ENCODE measurements at regions not wholly inside any gene's neighbourhood (a gene's known extent, or its start where the extent isn't known, plus 50 kb on each side); places are given as distances from the start of the nearest gene placed in this dataset.
"Not testable (repeated sequence)": the region's sequence is repeated elsewhere in the genome, so short reads cannot be mapped to it uniquely, and the experiment has no call there.

- H3K4me1 ChIP-seq (ENCODE audit: control insufficient read depth in 3 of 3, insufficient read depth in 2 of 3, low read depth in 1 of 3, low read length in 2 of 3); H3K9me3 ChIP-seq (ENCODE audit: control insufficient read depth in 2 of 2, insufficient read depth in 1 of 2, low read depth in 1 of 2, low read length in 1 of 2); DNase-seq; H3K4me3 ChIP-seq (ENCODE audit: low read depth in 1 of 3, low read length in 3 of 3); H3K27ac ChIP-seq (ENCODE audit: low read depth in 1 of 3, low read length in 2 of 3); H3K27me3 ChIP-seq (ENCODE audit: control insufficient read depth in 3 of 3, insufficient read depth in 3 of 3, low read length in 3 of 3); FAIRE-seq; H3K36me3 ChIP-seq (ENCODE audit: control insufficient read depth in 3 of 3, insufficient read depth in 2 of 3, low read depth in 1 of 3, low read length in 3 of 3): not testable (repeated sequence)
- WGBS, 3 donors, result 57 to 73% (median 71%) methylated on average over 4 of the region's 4 CpGs
Observed at GRCh38 chr3:75384016-75384415, 280.1 kb upstream of the FRG2C start.

- H3K4me1 ChIP-seq (ENCODE audit: control insufficient read depth in 3 of 3, insufficient read depth in 2 of 3, low read depth in 1 of 3, low read length in 2 of 3); H3K36me3 ChIP-seq (ENCODE audit: control insufficient read depth in 3 of 3, insufficient read depth in 2 of 3, low read depth in 1 of 3, low read length in 3 of 3); H3K9me3 ChIP-seq (ENCODE audit: control insufficient read depth in 2 of 2, insufficient read depth in 1 of 2, low read depth in 1 of 2, low read length in 1 of 2); DNase-seq; H3K27ac ChIP-seq (ENCODE audit: low read depth in 1 of 3, low read length in 2 of 3); H3K4me3 ChIP-seq (ENCODE audit: low read depth in 1 of 3, low read length in 3 of 3); FAIRE-seq; H3K27me3 ChIP-seq (ENCODE audit: control insufficient read depth in 3 of 3, insufficient read depth in 3 of 3, low read length in 3 of 3): not testable (repeated sequence)
- WGBS, 3 donors, result 54 to 69% (median 60%) methylated on average over 3 to 5 of the region's 5 CpGs
Observed at GRCh38 chr3:75388486-75389124, 275.5 kb upstream of the FRG2C start.

GRCh38 chr3:75393288-75393694 is 270.8 kb upstream of the FRG2C start:
- H3K4me3 ChIP-seq (ENCODE audit: low read depth in 1 of 3, low read length in 3 of 3); H3K36me3 ChIP-seq (ENCODE audit: control insufficient read depth in 3 of 3, insufficient read depth in 2 of 3, low read depth in 1 of 3, low read length in 3 of 3); H3K27me3 ChIP-seq (ENCODE audit: control insufficient read depth in 3 of 3, insufficient read depth in 3 of 3, low read length in 3 of 3); FAIRE-seq; H3K9me3 ChIP-seq (ENCODE audit: control insufficient read depth in 2 of 2, insufficient read depth in 1 of 2, low read depth in 1 of 2, low read length in 1 of 2); H3K4me1 ChIP-seq (ENCODE audit: control insufficient read depth in 3 of 3, insufficient read depth in 2 of 3, low read depth in 1 of 3, low read length in 2 of 3); H3K27ac ChIP-seq (ENCODE audit: low read depth in 1 of 3, low read length in 2 of 3): not testable (repeated sequence)
- 38 to 47% (median 41%) methylated on average over 3 of the region's 3 CpGs for WGBS, 3 donors
- peak; percentile 6 to 31 for DNase-seq

GRCh38 chr3:75394102-75394501 is 270.0 kb upstream of the FRG2C start:
- not testable (repeated sequence) for H3K4me3 ChIP-seq (ENCODE audit: low read depth in 1 of 3, low read length in 3 of 3); H3K36me3 ChIP-seq (ENCODE audit: control insufficient read depth in 3 of 3, insufficient read depth in 2 of 3, low read depth in 1 of 3, low read length in 3 of 3); H3K9me3 ChIP-seq (ENCODE audit: control insufficient read depth in 2 of 2, insufficient read depth in 1 of 2, low read depth in 1 of 2, low read length in 1 of 2); H3K27me3 ChIP-seq (ENCODE audit: control insufficient read depth in 3 of 3, insufficient read depth in 3 of 3, low read length in 3 of 3); DNase-seq; FAIRE-seq; H3K4me1 ChIP-seq (ENCODE audit: control insufficient read depth in 3 of 3, insufficient read depth in 2 of 3, low read depth in 1 of 3, low read length in 2 of 3); H3K27ac ChIP-seq (ENCODE audit: low read depth in 1 of 3, low read length in 2 of 3)
- 69 to 85% (median 80%) methylated on average over 7 of the region's 7 CpGs for WGBS, 3 donors

- not testable (repeated sequence) for H3K27me3 ChIP-seq (ENCODE audit: control insufficient read depth in 3 of 3, insufficient read depth in 3 of 3, low read length in 3 of 3); H3K4me3 ChIP-seq (ENCODE audit: low read depth in 1 of 3, low read length in 3 of 3); FAIRE-seq; H3K36me3 ChIP-seq (ENCODE audit: control insufficient read depth in 3 of 3, insufficient read depth in 2 of 3, low read depth in 1 of 3, low read length in 3 of 3); H3K9me3 ChIP-seq (ENCODE audit: control insufficient read depth in 2 of 2, insufficient read depth in 1 of 2, low read depth in 1 of 2, low read length in 1 of 2); H3K4me1 ChIP-seq (ENCODE audit: control insufficient read depth in 3 of 3, insufficient read depth in 2 of 3, low read depth in 1 of 3, low read length in 2 of 3)
- DNase-seq, result peak in 1 of 2 donors; percentile 1
- 68 to 76% (median 68%) methylated on average over 15 of the region's 15 CpGs for WGBS, 3 donors
- peak overlapping the region in 1 of 3 donors; percentile 10 for H3K27ac ChIP-seq (ENCODE audit: low read depth in 1 of 3, low read length in 2 of 3)
Observed at GRCh38 chr3:75394562-75395360, 269.4 kb upstream of the FRG2C start.

GRCh38 chr3:75395580-75396315 is 268.4 kb upstream of the FRG2C start:
- no peaks in the 10 kb centered on the region for H3K9me3 ChIP-seq (ENCODE audit: control insufficient read depth in 2 of 2, insufficient read depth in 1 of 2, low read depth in 1 of 2, low read length in 1 of 2)
- no peaks in the 10 kb centered on the region for H3K36me3 ChIP-seq (ENCODE audit: control insufficient read depth in 3 of 3, insufficient read depth in 2 of 3, low read depth in 1 of 3, low read length in 3 of 3)
- 68 to 85% (median 77%) methylated on average over 46 to 61 of the region's 61 CpGs for WGBS, 3 donors
- FAIRE-seq (no peak), DNase-seq (no peak)
- H3K4me1 ChIP-seq (ENCODE audit: control insufficient read depth in 3 of 3, insufficient read depth in 2 of 3, low read depth in 1 of 3, low read length in 2 of 3), result no peaks in the 10 kb centered on the region
- peak overlapping the region in 1 of 3 donors; percentile 42 for H3K4me3 ChIP-seq (ENCODE audit: low read depth in 1 of 3, low read length in 3 of 3)
- no peaks in the 10 kb centered on the region for H3K27me3 ChIP-seq (ENCODE audit: control insufficient read depth in 3 of 3, insufficient read depth in 3 of 3, low read length in 3 of 3)
- H3K27ac ChIP-seq (ENCODE audit: low read depth in 1 of 3, low read length in 2 of 3), result no peak overlapping the region

GRCh38 chr3:75396316-75396802 is 267.8 kb upstream of the FRG2C start:
- H3K9me3 ChIP-seq (ENCODE audit: control insufficient read depth in 2 of 2, insufficient read depth in 1 of 2, low read depth in 1 of 2, low read length in 1 of 2), result no peaks in the 10 kb centered on the region
- 65 to 75% (median 71%) methylated on average over 29 of the region's 29 CpGs for WGBS, 3 donors

GRCh38 chr3:75397486-75397885 is 266.6 kb upstream of the FRG2C start:
- H3K27ac ChIP-seq (ENCODE audit: low read depth in 1 of 3, low read length in 2 of 3); FAIRE-seq; H3K4me1 ChIP-seq (ENCODE audit: control insufficient read depth in 3 of 3, insufficient read depth in 2 of 3, low read depth in 1 of 3, low read length in 2 of 3); H3K4me3 ChIP-seq (ENCODE audit: low read depth in 1 of 3, low read length in 3 of 3); DNase-seq; H3K36me3 ChIP-seq (ENCODE audit: control insufficient read depth in 3 of 3, insufficient read depth in 2 of 3, low read depth in 1 of 3, low read length in 3 of 3); H3K27me3 ChIP-seq (ENCODE audit: control insufficient read depth in 3 of 3, insufficient read depth in 3 of 3, low read length in 3 of 3); H3K9me3 ChIP-seq (ENCODE audit: control insufficient read depth in 2 of 2, insufficient read depth in 1 of 2, low read depth in 1 of 2, low read length in 1 of 2): not testable (repeated sequence)
- WGBS, 3 donors, result 92 to 96% (median 93%) methylated on average over 20 of the region's 20 CpGs

More at GRCh38 chr3:75396316-75396802, 267.8 kb upstream of the FRG2C start:
- Histone ChIP-seq H3K27ac (ENCODE audit: low read depth in 1 of 3, low read length in 2 of 3) (no peak overlapping the region), H3K4me1 (ENCODE audit: control insufficient read depth in 3 of 3, insufficient read depth in 2 of 3, low read depth in 1 of 3, low read length in 2 of 3) (no peaks in the 10 kb centered on the region), H3K4me3 (ENCODE audit: low read depth in 1 of 3, low read length in 3 of 3) (peak overlapping the region in 1 of 3 donors; percentile 42), H3K36me3 (ENCODE audit: control insufficient read depth in 3 of 3, insufficient read depth in 2 of 3, low read depth in 1 of 3, low read length in 3 of 3) (no peaks in the 10 kb centered on the region), H3K27me3 (ENCODE audit: control insufficient read depth in 3 of 3, insufficient read depth in 3 of 3, low read length in 3 of 3) (no peaks in the 10 kb centered on the region)
- DNase-seq (peak in 1 of 2 donors; percentile 0), FAIRE-seq (no peak)

All from small intestine (tissue), 7 donors.